Tibial nerve (tissue), 4 donors: ENCODE measurements at regions not wholly inside any gene's neighbourhood (a gene's known extent, or its start where the extent isn't known, plus 50 kb on each side); places are given as distances from the start of the nearest gene placed in this dataset.

Source experiments
- DNase-seq, 2 donors: peaks; one replicate each; pipeline ENCODE4 v3.0.0-alpha.2; 2019; ENCODE audit warnings: low spot score in 2 of 2
- H3K27ac ChIP-seq, 4 donors: fragments of 200-600 bp; sonication (generic) in 3 of 4; one replicate each; pipeline ENCODE4 v1.5.1; 2017 to 2019; ENCODE audit warnings: mild to moderate bottlenecking in 1 of 4
- H3K27me3 ChIP-seq, 2 donors: fragments of 200-600 bp; sonication (generic) in 1 of 2; one replicate each; pipeline versions ENCODE4 v1.5.1 to v1.6.0; 2017 to 2019
- H3K36me3 ChIP-seq, 3 donors: fragments of 200-600 bp; sonication (generic); one replicate each; pipeline ENCODE4 v1.5.1; 2018 to 2019
- H3K4me1 ChIP-seq, 4 donors: fragments of 200-600 bp; sonication (generic) in 3 of 4; one replicate each; pipeline ENCODE4 v1.5.1; 2017 to 2019
- H3K4me3 ChIP-seq, 4 donors: fragments of 200-600 bp; sonication (generic) in 3 of 4; one replicate each; pipeline ENCODE4 v1.5.1; 2017 to 2019; ENCODE audit warnings: mild to moderate bottlenecking in 1 of 4, moderate library complexity in 1 of 4
- H3K9me3 ChIP-seq, 4 donors: fragments of 200-600 bp; sonication (generic) in 3 of 4; one replicate each; pipeline ENCODE4 v1.5.1; 2017 to 2019
- CTCF ChIP-seq, 5 experiments: fragments of 200-600 bp in 3 of 5; fragments of 450-650 bp in 2 of 5; sonication (generic) in 3 of 5; IDR thresholded peaks; one replicate each; pipeline ENCODE4 v1.5.1; 2016 to 2019; ENCODE audit warnings: antibody characterized with exemption in 5 of 5, mild to moderate bottlenecking in 3 of 5, moderate library complexity in 2 of 5
- EP300 ChIP-seq, 2 donors: sonication (generic); formaldehyde crosslinking; IDR thresholded peaks; one replicate each; pipeline ENCODE4 v1.6.1; 2017; ENCODE audit warnings: antibody characterized with exemption in 2 of 2, mild to moderate bottlenecking in 1 of 2
- POLR2A ChIP-seq, 2 donors: fragments of 450-650 bp; IDR thresholded peaks; one replicate each; pipeline ENCODE4 v1.6.1; 2017; ENCODE audit warnings: antibody characterized with exemption in 2 of 2, mild to moderate bottlenecking in 2 of 2, moderate library complexity in 2 of 2
- WGBS, 2 donors: methylation state at CpG; one replicate each; pipeline ENCODE4 v1.1.5; 2018; 5-methylcytosine and 5-hydroxymethylcytosine counted together

GRCh38 chr9:14014744-14015143, 299.2 kb downstream of the NFIB start:
- no peak for DNase-seq

GRCh38 chr9:14014218-14014617, 299.7 kb downstream of the NFIB start:
- no peak overlapping the region for H3K27ac ChIP-seq
- no peak for DNase-seq
- H3K27me3 ChIP-seq = no peaks in the 10 kb centered on the region
- no peaks in the 10 kb centered on the region for H3K36me3 ChIP-seq
- no peak overlapping the region for H3K4me3 ChIP-seq
- no peak for TF ChIP-seq EP300 (IDR thresholded peaks at IDR 0.05)
- TF ChIP-seq CTCF (IDR thresholded peaks at IDR 0.05) = no peak
- no peak for TF ChIP-seq POLR2A (IDR thresholded peaks at IDR 0.05)
- H3K9me3 ChIP-seq = no peaks in the 10 kb centered on the region
- H3K4me1 ChIP-seq = no peaks in the 10 kb centered on the region

More at GRCh38 chr9:14014744-14015143, 299.2 kb downstream of the NFIB start:
- no peak overlapping the region for H3K4me3 ChIP-seq
- H3K4me1 ChIP-seq = no peaks in the 10 kb centered on the region
- no peaks in the 10 kb centered on the region for H3K9me3 ChIP-seq
- TF ChIP-seq EP300 (IDR thresholded peaks at IDR 0.05) (no peak), POLR2A (IDR thresholded peaks at IDR 0.05) (no peak), CTCF (IDR thresholded peaks at IDR 0.05) (no peak)
- no peak overlapping the region for H3K27ac ChIP-seq
- no peaks in the 10 kb centered on the region for H3K27me3 ChIP-seq
- H3K36me3 ChIP-seq = no peaks in the 10 kb centered on the region

- 60 to 61% methylated on average over 3 of the region's 3 CpGs for WGBS, 2 donors
- no peaks in the 10 kb centered on the region for H3K36me3 ChIP-seq
- no peaks in the 10 kb centered on the region for H3K27me3 ChIP-seq
- H3K4me1 ChIP-seq = no peaks in the 10 kb centered on the region
- no peak overlapping the region for H3K4me3 ChIP-seq
- no peak overlapping the region for H3K27ac ChIP-seq
- TF ChIP-seq CTCF (IDR thresholded peaks at IDR 0.05) (no peak), EP300 (IDR thresholded peaks at IDR 0.05) (no peak), POLR2A (IDR thresholded peaks at IDR 0.05) (no peak)
- no peaks in the 10 kb centered on the region for H3K9me3 ChIP-seq
- DNase-seq = no peak
Observed at GRCh38 chr9:14011799-14012560, 302.0 kb downstream of the NFIB start.

GRCh38 chr9:14007190-14007769, 306.7 kb downstream of the NFIB start:
- H3K9me3 ChIP-seq = peaks cover 0 to 3% (median 0%) of the 10 kb centered on the region in 4 donors
- TF ChIP-seq POLR2A (IDR thresholded peaks at IDR 0.05) (no peak), EP300 (IDR thresholded peaks at IDR 0.05) (no peak), CTCF (IDR thresholded peaks at IDR 0.05) (no peak)
- H3K36me3 ChIP-seq = no peaks in the 10 kb centered on the region
- no peak overlapping the region for H3K27ac ChIP-seq
- no peaks in the 10 kb centered on the region for H3K27me3 ChIP-seq
- 72 to 78% methylated on average over 17 to 18 of the region's 19 CpGs for WGBS, 2 donors
- no peak overlapping the region for H3K4me3 ChIP-seq
- H3K4me1 ChIP-seq = no peaks in the 10 kb centered on the region
- DNase-seq = no peak

GRCh38 chr9:14006386-14007187, 307.4 kb downstream of the NFIB start:
- WGBS, 2 donors = 63% methylated on average over 10 of the region's 10 CpGs
- peaks cover 0 to 8% (median 0%) of the 10 kb centered on the region in 4 donors for H3K9me3 ChIP-seq
- H3K27me3 ChIP-seq = no peaks in the 10 kb centered on the region
- TF ChIP-seq CTCF (IDR thresholded peaks at IDR 0.05) = no peak
- no peak for TF ChIP-seq POLR2A (IDR thresholded peaks at IDR 0.05)
- no peak for TF ChIP-seq EP300 (IDR thresholded peaks at IDR 0.05)
- DNase-seq = no peak
- no peaks in the 10 kb centered on the region for H3K4me1 ChIP-seq
- no peaks in the 10 kb centered on the region for H3K36me3 ChIP-seq
- no peak overlapping the region for H3K4me3 ChIP-seq
- no peak overlapping the region for H3K27ac ChIP-seq
